GM12878 (cell line): ENCODE measurements at regions not wholly inside any gene's neighbourhood (a gene's known extent, or its start where the extent isn't known, plus 50 kb on each side); places are given as distances from the start of the nearest gene placed in this dataset.

ENCODE experiments used
- ATAC-seq: fragments of 200-7000 bp; cut with Tn5 transposase; 3 replicates; pipeline ENCODE4 v1.9.1; 2020; ENCODE audit warnings: mild to moderate bottlenecking, moderate library complexity
- BruUV-seq: library from RNA; stranded (reverse); fragments of 400-500 nt; replicated peaks from 2 replicates; lab custom pipeline; 2021; lab: Mats Ljungman, UMichigan
- CTCF ChIA-PET: fragments of 300-600 bp; sonication (Branson Sonifier 250); formaldehyde crosslinking; extraction: SDS; loops from one replicate; lab custom pipeline; 2021; ENCODE audit warnings: inconsistent platforms; lab: Yijun Ruan, JAX
- POLR2A ChIA-PET: fragments of 350-600 bp; formaldehyde crosslinking; extraction: SDS; loops from one replicate; lab custom pipeline; 2021; ENCODE audit warnings: inconsistent platforms; lab: Charles Lee
- RAD21 ChIA-PET: fragments of 300-600 bp; sonication (Branson Sonifier 250); formaldehyde crosslinking; loops from one replicate; lab custom pipeline; 2023; ENCODE audit warnings: antibody characterized with exemption; ENCODE audit not compliant: unreplicated experiment; lab: Charles Lee
- SMC1A ChIA-PET: fragments of 300-600 bp; sonication (Branson Sonifier 250); formaldehyde crosslinking; loops from one replicate; lab custom pipeline; 2023; ENCODE audit not compliant: unreplicated experiment, uncharacterized antibody; lab: Charles Lee
- DNase-seq: peaks from one replicate; pipeline ENCODE4 v3.0.0-alpha.2; 2011; ENCODE audit warnings: low read depth, low spot score
- FAIRE-seq: peaks from 3 replicates; lab custom pipeline; 2011; peaks lifted over from hg19 to GRCh38; lab: Jason Lieb, UNC
- H2AFZ ChIP-seq: 2 replicates; pipeline ENCODE4 v1.6.0; 2011; ENCODE audit warnings: low read depth, low read length, control low read depth; ENCODE audit not compliant: control insufficient read depth
- H3K27ac ChIP-seq: 2 replicates; pipeline ENCODE4 v1.5.1; 2011; ENCODE audit warnings: control low read depth; ENCODE audit not compliant: control insufficient read depth, insufficient read depth
- H3K27me3 ChIP-seq, 2 experiments: replicated peaks in 1 of 2; 2 replicates each; pipeline versions ENCODE4 v1.6.0 to v1.6.1; 2011; ENCODE audit warnings: low read length in 1 of 2; ENCODE audit not compliant: control insufficient read depth in 2 of 2, insufficient read depth in 2 of 2
- H3K36me3 ChIP-seq, 2 experiments: 2 replicates each; pipeline ENCODE4 v1.5.1; 2011; ENCODE audit warnings: low read length in 1 of 2; ENCODE audit not compliant: control insufficient read depth in 2 of 2, insufficient read depth in 2 of 2
- H3K4me1 ChIP-seq: 2 replicates; pipeline ENCODE4 v1.6.1; 2011; ENCODE audit warnings: mild to moderate bottlenecking, low read length, moderate library complexity, mixed read lengths; ENCODE audit not compliant: control insufficient read depth, insufficient read depth
- H3K4me2 ChIP-seq: 2 replicates; pipeline ENCODE4 v1.6.0; 2011; ENCODE audit warnings: control low read depth; ENCODE audit not compliant: control insufficient read depth, insufficient read depth
- H3K4me3 ChIP-seq: fragments of 200-600 bp; sonication (generic); 2 replicates; pipeline ENCODE4 v1.5.1; 2016
- H3K79me2 ChIP-seq: 2 replicates; pipeline ENCODE4 v1.6.0; 2011; ENCODE audit warnings: low read length; ENCODE audit not compliant: control insufficient read depth, insufficient read depth
- H3K9ac ChIP-seq: 2 replicates; pipeline ENCODE4 v1.8.0; 2011; ENCODE audit warnings: low read length, control low read depth, mixed read lengths; ENCODE audit not compliant: control insufficient read depth, insufficient read depth
- H3K9me3 ChIP-seq: replicated peaks from 3 replicates; pipeline ENCODE4 v1.5.1; 2011; ENCODE audit warnings: mild to moderate bottlenecking, low read length; ENCODE audit not compliant: control insufficient read depth, insufficient read depth
- H4K20me1 ChIP-seq: 2 replicates; pipeline ENCODE4 v1.6.0; 2011; ENCODE audit not compliant: control insufficient read depth, insufficient read depth
- BCL3 ChIP-seq: IDR thresholded peaks from 2 replicates; pipeline ENCODE4 v1.6.1; 2011; ENCODE audit warnings: borderline replicate concordance, low read depth, mild to moderate bottlenecking, moderate library complexity, low read length; ENCODE audit not compliant: insufficient read depth, poor library complexity, severe bottlenecking
- BMI1 ChIP-seq: fragments of 450-650 bp; IDR thresholded peaks from 2 replicates; pipeline ENCODE4 v1.6.1; 2016; ENCODE audit warnings: mild to moderate bottlenecking, moderate library complexity, borderline replicate concordance
- CHD1 ChIP-seq: IDR thresholded peaks from 2 replicates; pipeline ENCODE4 v1.6.1; 2012; ENCODE audit warnings: low read depth, low read length, improper control_type of control experiment
- CUX1 ChIP-seq: IDR thresholded peaks from 2 replicates; pipeline ENCODE4 v1.6.1; 2012; ENCODE audit warnings: improper control_type of control experiment, low read depth, low read length; ENCODE audit not compliant: insufficient replicate concordance
- E4F1 ChIP-seq: fragments of 450-650 bp; IDR thresholded peaks from 2 replicates; pipeline ENCODE4 v1.6.1; 2018; ENCODE audit warnings: borderline replicate concordance, mild to moderate bottlenecking; ENCODE audit not compliant: partially characterized antibody
- ELK1 ChIP-seq: IDR thresholded peaks from 2 replicates; pipeline ENCODE4 v1.6.1; 2012; ENCODE audit warnings: low read depth, low read length, improper control_type of control experiment
- FOXM1 ChIP-seq: IDR thresholded peaks from 2 replicates; pipeline ENCODE4 v1.6.1; 2012; ENCODE audit warnings: low read depth, mild to moderate bottlenecking, inconsistent platforms, low read length, moderate library complexity
- GABPA ChIP-seq: IDR thresholded peaks from 2 replicates; pipeline ENCODE4 v1.6.1; 2014; ENCODE audit warnings: antibody characterized with exemption, low read depth, mild to moderate bottlenecking, inconsistent platforms
- JUNB ChIP-seq: IDR thresholded peaks from 2 replicates; pipeline ENCODE4 v1.6.1; 2016; ENCODE audit warnings: antibody characterized with exemption, mild to moderate bottlenecking
- NRF1 ChIP-seq: conservative IDR thresholded peaks from 2 replicates; pipeline ENCODE4 v1.6.1; 2011; ENCODE audit warnings: mild to moderate bottlenecking, low read depth, low read length, improper control_type of control experiment
- ZNF207 ChIP-seq: fragments of 450-650 bp; IDR thresholded peaks from 2 replicates; pipeline ENCODE4 v1.6.1; 2014; ENCODE audit warnings: antibody characterized with exemption, mild to moderate bottlenecking, borderline replicate concordance
- WGBS: methylation state at CpG from one replicate; pipeline ENCODE4 v1.1.6; 2016; ENCODE audit warnings: low lambda C conversion rate; ENCODE audit not compliant: insufficient replicate concordance, insufficient coverage; ENCODE audit errors: missing lambda C conversion rate; 5-methylcytosine and 5-hydroxymethylcytosine counted together
- in situ Hi-C: fragments of 300-500 bp; cut with MboI; formaldehyde crosslinking; loops from 9 replicates; pipeline ENCODE4 v1.14.3; 2018; ENCODE audit warnings: mixed read lengths
- intact Hi-C: fragments of 100-400 bp; cut with micrococcal nuclease; formaldehyde crosslinking; loops from one replicate; pipeline ENCODE4 v1.14.2; 2022; ENCODE audit not compliant: unreplicated experiment

- TF ChIP-seq CUX1 (no peak), GABPA (no peak), NRF1 (no peak)
Observed at GRCh38 chr20:24766826-24767622, 182.0 kb upstream of the CST7 start (continued).

- Histone ChIP-seq H3K4me1 (no peaks in the 10 kb centered on the region), H3K4me2 (no peak overlapping the region), H3K27me3 (peaks cover 4 to 5% of the 10 kb centered on the region in 2 experiments), H3K36me3 (no peaks in the 10 kb centered on the region), H2AFZ (no peak overlapping the region), H3K4me3 (no peak overlapping the region), H3K9me3 (no peaks in the 10 kb centered on the region), H3K9ac (no peak overlapping the region), H3K27ac (no peak overlapping the region), H4K20me1 (no peaks in the 10 kb centered on the region), H3K79me2 (no peaks in the 10 kb centered on the region)
- intact Hi-C loops (no loop called here), in situ Hi-C loops (no loop called here)
- FAIRE-seq (no peak), DNase-seq (no peak), ATAC-seq (no peak)
- ChIA-PET SMC1A (interaction anchor here (1.2 kb wide), 1 partner anchor 10 kb away, joined by 3 read pairs; no protein-coding TSS in a partner anchor), CTCF (no interaction called here), POLR2A (no interaction called here), RAD21 (no interaction called here)
- 51% methylated on average over 4 of the region's 4 CpGs for WGBS
- no TSS peak for BruUV-seq
- TF ChIP-seq ELK1 (no peak), BMI1 (no peak), BCL3 (no peak), JUNB (no peak), E4F1 (no peak), CHD1 (no peak), FOXM1 (no peak), ZNF207 (no peak)
Observed at GRCh38 chr20:24767623-24768100, 181.4 kb upstream of the CST7 start.
